ENCODE measurements at regions not wholly inside any gene's neighbourhood (a gene's known extent, or its start where the extent isn't known, plus 50 kb on each side); places are given as distances from the start of the nearest gene placed in this dataset.

- in situ Hi-C loops (cut with HindIII; ENCODE audit: low pct_unique_long_range_greater_than_20kb, low sequenced_read_pairs) (no loop called here), intact Hi-C loops (cut with micrococcal nuclease; ENCODE audit: unreplicated experiment) (no loop called here)
- no peak for ATAC-seq
- Histone ChIP-seq H3K4me3 (ENCODE audit: low read depth in 2 of 2, low read length in 2 of 2) (no peak overlapping the region), H3K27me3 (ENCODE audit: control insufficient read depth, insufficient read depth, low read length) (no peaks in the 10 kb centered on the region), H3K4me1 (ENCODE audit: control insufficient read depth, insufficient read depth, low read length) (no peaks in the 10 kb centered on the region), H3K9me3 (ENCODE audit: control insufficient read depth, insufficient read depth, low read depth, low read length) (0 out of 2 replicates have a peak, but pooled peaks cover 3% of the 10 kb centered on the region), H3K36me3 (ENCODE audit: control insufficient read depth, insufficient read depth, low read length) (no peaks in the 10 kb centered on the region), H3K27ac (ENCODE audit: low read length) (no peak overlapping the region)
- BruUV-seq (replicated peaks), result no TSS peak
- ChIA-PET POLR2A (no interaction called here), CTCF (no interaction called here)
- DNase-seq (ENCODE audit: low read depth, low spot score), result no peak
- no peak for TF ChIP-seq POLR2AphosphoS5 (IDR thresholded peaks at IDR 0.05; ENCODE audit: low read depth, low read length)
- no peak for TF ChIP-seq SIN3A (IDR thresholded peaks at IDR 0.05; ENCODE audit: borderline replicate concordance, insufficient read depth, low read depth, low read length)
These were observed 437.8 kb downstream of the ZIC1 start for GRCh38 chr3:147846854-147847478.

- no TSS peak for BruUV-seq (replicated peaks)
- in situ Hi-C loops (cut with HindIII; ENCODE audit: low pct_unique_long_range_greater_than_20kb, low sequenced_read_pairs), result no loop called here
- H3K4me3 ChIP-seq (ENCODE audit: low read depth in 2 of 2, low read length in 2 of 2), result no peak overlapping the region
- CTCF ChIA-PET, result no interaction called here
- ATAC-seq, result no peak
- 0 out of 2 replicates have a peak, but pooled peaks cover 4% of the 10 kb centered on the region for H3K9me3 ChIP-seq (ENCODE audit: control insufficient read depth, insufficient read depth, low read depth, low read length)
- no peaks in the 10 kb centered on the region for H3K36me3 ChIP-seq (ENCODE audit: control insufficient read depth, insufficient read depth, low read length)
- no peaks in the 10 kb centered on the region for H3K4me1 ChIP-seq (ENCODE audit: control insufficient read depth, insufficient read depth, low read length)
- no peak for DNase-seq (ENCODE audit: low read depth, low spot score)
- intact Hi-C loops (cut with micrococcal nuclease; ENCODE audit: unreplicated experiment), result loop anchor here (1.0 kb wide), 1 partner anchor 83 kb away; no protein-coding TSS in a partner anchor
- TF ChIP-seq POLR2AphosphoS5 (IDR thresholded peaks at IDR 0.05; ENCODE audit: low read depth, low read length) (no peak), TCF7L2 (IDR thresholded peaks at IDR 0.05; ENCODE audit: low read depth, low read length) (no peak), SIN3A (IDR thresholded peaks at IDR 0.05; ENCODE audit: borderline replicate concordance, insufficient read depth, low read depth, low read length) (no peak), CTCF (IDR thresholded peaks at IDR 0.05) (no peak), REST (IDR thresholded peaks at IDR 0.05; ENCODE audit: insufficient read depth in 1 of 2, low read depth in 2 of 2, low read length in 1 of 2) (no peak)
- H3K27ac ChIP-seq (ENCODE audit: low read length), result no peak overlapping the region
- no peaks in the 10 kb centered on the region for H3K27me3 ChIP-seq (ENCODE audit: control insufficient read depth, insufficient read depth, low read length)
- POLR2A ChIA-PET, result no interaction called here
These were observed 441.9 kb downstream of the ZIC1 start for GRCh38 chr3:147851062-147851461.

- no peak for TF ChIP-seq REST (IDR thresholded peaks at IDR 0.05; ENCODE audit: insufficient read depth in 1 of 2, low read depth in 2 of 2, low read length in 1 of 2)
- no peak for TF ChIP-seq POLR2AphosphoS5 (IDR thresholded peaks at IDR 0.05; ENCODE audit: low read depth, low read length)
- DNase-seq (ENCODE audit: low read depth, low spot score) (no peak), ATAC-seq (no peak)
- no peak overlapping the region for H3K4me3 ChIP-seq (ENCODE audit: low read depth in 2 of 2, low read length in 2 of 2)
- H3K9me3 ChIP-seq (ENCODE audit: control insufficient read depth, insufficient read depth, low read depth, low read length), result 0 out of 2 replicates have a peak, but pooled peaks cover 4% of the 10 kb centered on the region
- no TSS peak for BruUV-seq (replicated peaks)
- in situ Hi-C loops (cut with HindIII; ENCODE audit: low pct_unique_long_range_greater_than_20kb, low sequenced_read_pairs), result no loop called here
- no peaks in the 10 kb centered on the region for H3K4me1 ChIP-seq (ENCODE audit: control insufficient read depth, insufficient read depth, low read length)
- H3K36me3 ChIP-seq (ENCODE audit: control insufficient read depth, insufficient read depth, low read length), result no peaks in the 10 kb centered on the region
- POLR2A ChIA-PET, result no interaction called here
- no peaks in the 10 kb centered on the region for H3K27me3 ChIP-seq (ENCODE audit: control insufficient read depth, insufficient read depth, low read length)
- intact Hi-C loops (cut with micrococcal nuclease; ENCODE audit: unreplicated experiment), result no loop called here
- CTCF ChIA-PET, result no interaction called here
- H3K27ac ChIP-seq (ENCODE audit: low read length), result no peak overlapping the region
These were observed 445.4 kb downstream of the ZIC1 start for GRCh38 chr3:147854542-147854941.

Measured in Panc1 (cell line).